ENCODE measurements at regions not wholly inside any gene's neighbourhood (a gene's known extent, or its start where the extent isn't known, plus 50 kb on each side); places are given as distances from the start of the nearest gene placed in this dataset.
A peak's percentile ranks its signal among the peaks of the same experiment; 100 is the strongest.

GRCh38 chr20:19073584-19074218, 138.7 kb upstream of the SLC24A3 start:
- H2AFZ ChIP-seq (ENCODE audit: low read length): no peak overlapping the region
- no peaks in the 10 kb centered on the region for H3K4me1 ChIP-seq (ENCODE audit: insufficient read depth, low read length)
- H3K9me3 ChIP-seq (ENCODE audit: low read depth, low read length): no peaks in the 10 kb centered on the region
- H3K79me2 ChIP-seq (ENCODE audit: insufficient read depth, low read length): no peaks in the 10 kb centered on the region
- H3K27ac ChIP-seq (ENCODE audit: low read depth, low read length): no peak overlapping the region
- no peaks in the 10 kb centered on the region for H3K36me3 ChIP-seq (ENCODE audit: insufficient read depth, low read length)
- no peak for DNase-seq (ENCODE audit: insufficient read length, low spot score, missing footprints)
- no peak overlapping the region for H3K4me2 ChIP-seq (ENCODE audit: insufficient read depth, low read length)
- no peaks in the 10 kb centered on the region for H3K27me3 ChIP-seq (ENCODE audit: insufficient read depth, low read length)
- TF ChIP-seq CTCF (IDR thresholded peaks at IDR 0.05; ENCODE audit: extremely low read depth, low read depth, low read length): no peak
- no peak overlapping the region for H3K4me3 ChIP-seq (ENCODE audit: insufficient read depth, low read length)
- no peaks in the 10 kb centered on the region for H4K20me1 ChIP-seq (ENCODE audit: insufficient read depth, low read length)

GRCh38 chr20:19074356-19074755, 138.1 kb upstream of the SLC24A3 start:
- H3K4me1 ChIP-seq (ENCODE audit: insufficient read depth, low read length): no peaks in the 10 kb centered on the region
- H4K20me1 ChIP-seq (ENCODE audit: insufficient read depth, low read length): no peaks in the 10 kb centered on the region
- H3K9me3 ChIP-seq (ENCODE audit: low read depth, low read length): no peaks in the 10 kb centered on the region
- H3K4me2 ChIP-seq (ENCODE audit: insufficient read depth, low read length): no peak overlapping the region
- no peak overlapping the region for H2AFZ ChIP-seq (ENCODE audit: low read length)
- no peaks in the 10 kb centered on the region for H3K36me3 ChIP-seq (ENCODE audit: insufficient read depth, low read length)
- H3K79me2 ChIP-seq (ENCODE audit: insufficient read depth, low read length): no peaks in the 10 kb centered on the region
- DNase-seq (ENCODE audit: insufficient read length, low spot score, missing footprints): peak; percentile 23
- TF ChIP-seq CTCF (IDR thresholded peaks at IDR 0.05; ENCODE audit: extremely low read depth, low read depth, low read length): no peak
- no peaks in the 10 kb centered on the region for H3K27me3 ChIP-seq (ENCODE audit: insufficient read depth, low read length)
- no peak overlapping the region for H3K4me3 ChIP-seq (ENCODE audit: insufficient read depth, low read length)
- H3K27ac ChIP-seq (ENCODE audit: low read depth, low read length): no peak overlapping the region

GRCh38 chr20:19074828-19075516, 137.5 kb upstream of the SLC24A3 start:
- H3K36me3 ChIP-seq (ENCODE audit: insufficient read depth, low read length): no peaks in the 10 kb centered on the region
- no peak overlapping the region for H2AFZ ChIP-seq (ENCODE audit: low read length)
- no peak for TF ChIP-seq CTCF (IDR thresholded peaks at IDR 0.05; ENCODE audit: extremely low read depth, low read depth, low read length)
- DNase-seq (ENCODE audit: insufficient read length, low spot score, missing footprints): peak; percentile 30
- H3K4me1 ChIP-seq (ENCODE audit: insufficient read depth, low read length): no peaks in the 10 kb centered on the region
- no peak overlapping the region for H3K27ac ChIP-seq (ENCODE audit: low read depth, low read length)
- H3K4me2 ChIP-seq (ENCODE audit: insufficient read depth, low read length): no peak overlapping the region
- H4K20me1 ChIP-seq (ENCODE audit: insufficient read depth, low read length): no peaks in the 10 kb centered on the region
- no peaks in the 10 kb centered on the region for H3K79me2 ChIP-seq (ENCODE audit: insufficient read depth, low read length)
- no peaks in the 10 kb centered on the region for H3K27me3 ChIP-seq (ENCODE audit: insufficient read depth, low read length)
- H3K9me3 ChIP-seq (ENCODE audit: low read depth, low read length): no peaks in the 10 kb centered on the region
- no peak overlapping the region for H3K4me3 ChIP-seq (ENCODE audit: insufficient read depth, low read length)

GRCh38 chr20:19077370-19078220, 134.8 kb upstream of the SLC24A3 start:
- TF ChIP-seq CTCF (IDR thresholded peaks at IDR 0.05; ENCODE audit: extremely low read depth, low read depth, low read length): no peak
- Histone ChIP-seq H3K4me3 (ENCODE audit: insufficient read depth, low read length) (no peak overlapping the region), H3K9me3 (ENCODE audit: low read depth, low read length) (no peaks in the 10 kb centered on the region), H3K36me3 (ENCODE audit: insufficient read depth, low read length) (no peaks in the 10 kb centered on the region), H4K20me1 (ENCODE audit: insufficient read depth, low read length) (no peaks in the 10 kb centered on the region), H3K27me3 (ENCODE audit: insufficient read depth, low read length) (no peaks in the 10 kb centered on the region), H2AFZ (ENCODE audit: low read length) (no peak overlapping the region), H3K4me1 (ENCODE audit: insufficient read depth, low read length) (no peaks in the 10 kb centered on the region), H3K4me2 (ENCODE audit: insufficient read depth, low read length) (no peak overlapping the region), H3K79me2 (ENCODE audit: insufficient read depth, low read length) (no peaks in the 10 kb centered on the region), H3K27ac (ENCODE audit: low read depth, low read length) (no peak overlapping the region)
- no peak for DNase-seq (ENCODE audit: insufficient read length, low spot score, missing footprints)
